HUDEP-2 (cell line): ENCODE measurements at regions not wholly inside any gene's neighbourhood (a gene's known extent, or its start where the extent isn't known, plus 50 kb on each side); places are given as distances from the start of the nearest gene placed in this dataset.
A peak's percentile ranks its signal among the peaks of the same experiment; 100 is the strongest.

Experiments
- DNase-seq, 76 experiments: peaks; one replicate each; lab custom pipeline; 2025; ENCODE audit not compliant: unreplicated experiment in 76 of 76; lab: John Stamatoyannopoulos, UW

GRCh38 chr11:27968461-27968860 is 139.5 kb downstream of the KIF18A start:
- no peak for DNase-seq

- no peak for DNase-seq
Observed at GRCh38 chr11:27965559-27965958, 142.4 kb downstream of the KIF18A start.

- no peak for DNase-seq
Observed at GRCh38 chr11:27963370-27963769, 144.6 kb downstream of the KIF18A start.

GRCh38 chr11:27949951-27950738 is 157.8 kb downstream of the KIF18A start:
- DNase-seq, result no peak

- DNase-seq, result no peak
Observed at GRCh38 chr11:27945348-27945747, 162.6 kb downstream of the KIF18A start.

GRCh38 chr11:27938011-27938410 is 169.9 kb downstream of the KIF18A start:
- no peak for DNase-seq

GRCh38 chr11:27934830-27935145 is 173.2 kb downstream of the KIF18A start:
- DNase-seq, result no peak

- DNase-seq, result no peak
Observed at GRCh38 chr11:27933992-27934829, 173.7 kb downstream of the KIF18A start.

- DNase-seq, result no peak
Observed at GRCh38 chr11:27931770-27932169, 176.2 kb downstream of the KIF18A start.

GRCh38 chr11:27930946-27931345 is 177.0 kb downstream of the KIF18A start:
- no peak for DNase-seq

GRCh38 chr11:27928809-27929208 is 179.1 kb downstream of the KIF18A start:
- no peak for DNase-seq

GRCh38 chr11:27926981-27927481 is 180.9 kb downstream of the KIF18A start:
- peak in 8 of 76 experiments; percentile 2 to 38 (median 14) for DNase-seq

GRCh38 chr11:27926486-27926885 is 181.5 kb downstream of the KIF18A start:
- DNase-seq, result no peak

GRCh38 chr11:27921472-27921871 is 186.5 kb downstream of the KIF18A start:
- no peak for DNase-seq

- DNase-seq, result no peak
Observed at GRCh38 chr11:27916541-27917100, 191.3 kb downstream of the KIF18A start.

GRCh38 chr11:27914080-27914479 is 193.9 kb downstream of the KIF18A start:
- DNase-seq, result no peak

GRCh38 chr11:27913650-27914049 is 194.3 kb downstream of the KIF18A start:
- DNase-seq, result peak in 3 of 76 experiments; percentile 8 to 17 (median 16)

GRCh38 chr11:27912916-27913315 is 195.0 kb downstream of the KIF18A start:
- no peak for DNase-seq

- DNase-seq, result no peak
Observed at GRCh38 chr11:27910186-27910931, 197.6 kb downstream of the KIF18A start.

- DNase-seq, result no peak
Observed at GRCh38 chr11:27909386-27909785, 198.6 kb downstream of the KIF18A start.

- DNase-seq, result no peak
Observed at GRCh38 chr11:27908621-27909020, 199.3 kb downstream of the KIF18A start.
